SK-N-SH treated with all-trans-retinoic acid at 6 μM for 48 hours (cell line): ENCODE measurements at regions not wholly inside any gene's neighbourhood (a gene's known extent, or its start where the extent isn't known, plus 50 kb on each side); places are given as distances from the start of the nearest gene placed in this dataset.

Source experiments
- ARNTL ChIP-seq: fragments of 450-650 bp; formaldehyde crosslinking; IDR thresholded peaks from 2 replicates; pipeline ENCODE4 v1.5.0; 2020; ENCODE audit warnings: low read depth, mild to moderate bottlenecking, moderate library complexity, borderline replicate concordance
- BACH2 ChIP-seq: fragments of 250-450 bp; sonication (Bioruptor Pico); IDR thresholded peaks from 2 replicates; pipeline ENCODE4 v1.9.0; 2021; ENCODE audit warnings: mild to moderate bottlenecking, borderline replicate concordance
- CREB5 ChIP-seq: fragments of 250-450 bp; sonication (Bioruptor Pico); IDR thresholded peaks from 2 replicates; pipeline ENCODE4 v1.5.1; 2020; ENCODE audit warnings: low read depth, mild to moderate bottlenecking, moderate library complexity
- CSDC2 ChIP-seq: fragments of 250-450 bp; sonication (Bioruptor Pico); IDR thresholded peaks from 2 replicates; pipeline ENCODE4 v1.5.0; 2020; ENCODE audit warnings: mild to moderate bottlenecking, moderate library complexity
- OSR1 ChIP-seq: fragments of 250-450 bp; sonication (Bioruptor Pico); IDR thresholded peaks from 2 replicates; pipeline ENCODE4 v1.8.0; 2022; ENCODE audit warnings: moderate library complexity, mild to moderate bottlenecking, inconsistent platforms
- POU6F1 ChIP-seq: fragments of 250-450 bp; sonication (Bioruptor Pico); IDR thresholded peaks from 2 replicates; pipeline ENCODE4 v1.8.0; 2021; ENCODE audit warnings: low read depth, mild to moderate bottlenecking, moderate library complexity, borderline replicate concordance
- RARB ChIP-seq: fragments of 250-450 bp; sonication (Bioruptor Pico); IDR thresholded peaks from 2 replicates; pipeline ENCODE4 v1.8.0; 2021; ENCODE audit warnings: mild to moderate bottlenecking, moderate library complexity
- SNAI2 ChIP-seq: fragments of 250-450 bp; sonication (Bioruptor Pico); IDR thresholded peaks from 2 replicates; pipeline ENCODE4 v1.5.0; 2020; ENCODE audit warnings: mild to moderate bottlenecking, moderate library complexity
- ZC3H10 ChIP-seq: fragments of 250-450 bp; sonication (Bioruptor Pico); IDR thresholded peaks from 2 replicates; pipeline ENCODE4 v1.5.1; 2021; ENCODE audit warnings: mild to moderate bottlenecking, moderate library complexity
- ZFP30 ChIP-seq: fragments of 450-650 bp; formaldehyde crosslinking; IDR thresholded peaks from 2 replicates; pipeline ENCODE4 v1.5.0; 2022; ENCODE audit warnings: mild to moderate bottlenecking, moderate library complexity
- ZNF565 ChIP-seq: fragments of 450-650 bp; formaldehyde crosslinking; conservative IDR thresholded peaks from 2 replicates; pipeline ENCODE4 v1.5.0; 2020; ENCODE audit warnings: low read depth, mild to moderate bottlenecking, moderate library complexity
- ZNF70 ChIP-seq: fragments of 450-650 bp; formaldehyde crosslinking; IDR thresholded peaks from 2 replicates; pipeline ENCODE4 v1.5.0; 2020; ENCODE audit warnings: mild to moderate bottlenecking, moderate library complexity
- ZNF8 ChIP-seq: fragments of 450-650 bp; formaldehyde crosslinking; IDR thresholded peaks from 2 replicates; pipeline ENCODE4 v1.5.0; 2020; ENCODE audit warnings: mild to moderate bottlenecking, moderate library complexity

GRCh38 chr14:104321088-104321801 lies 182.9 kb downstream of the KIF26A start:
- TF ChIP-seq POU6F1 (CRISPR knock-in tag) (no peak), ARNTL (CRISPR knock-in tag) (no peak), ZNF565 (CRISPR knock-in tag) (no peak), ZFP30 (CRISPR knock-in tag) (no peak), RARB (no peak), SNAI2 (CRISPR knock-in tag) (no peak), BACH2 (CRISPR knock-in tag) (no peak), ZNF8 (CRISPR knock-in tag) (no peak), CSDC2 (CRISPR knock-in tag) (no peak), ZNF70 (CRISPR knock-in tag) (no peak), OSR1 (CRISPR knock-in tag) (no peak), CREB5 (CRISPR knock-in tag) (no peak), ZC3H10 (CRISPR knock-in tag) (no peak)
